ENCODE measurements at regions not wholly inside any gene's neighbourhood (a gene's known extent, or its start where the extent isn't known, plus 50 kb on each side); places are given as distances from the start of the nearest gene placed in this dataset.
"Not testable (repeated sequence)": the region's sequence is repeated elsewhere in the genome, so short reads cannot be mapped to it uniquely, and the experiment has no call there.

GRCh38 chr4:187065396-187065795, 341.7 kb upstream of the FAT1 start:
- no peak for DNase-seq (ENCODE audit: low spot score)

GRCh38 chr4:187065806-187066205, 342.1 kb upstream of the FAT1 start:
- DNase-seq (ENCODE audit: low spot score): no peak

- DNase-seq (ENCODE audit: low spot score): no peak
Observed at GRCh38 chr4:187069398-187069797, 345.7 kb upstream of the FAT1 start.

DNA sequence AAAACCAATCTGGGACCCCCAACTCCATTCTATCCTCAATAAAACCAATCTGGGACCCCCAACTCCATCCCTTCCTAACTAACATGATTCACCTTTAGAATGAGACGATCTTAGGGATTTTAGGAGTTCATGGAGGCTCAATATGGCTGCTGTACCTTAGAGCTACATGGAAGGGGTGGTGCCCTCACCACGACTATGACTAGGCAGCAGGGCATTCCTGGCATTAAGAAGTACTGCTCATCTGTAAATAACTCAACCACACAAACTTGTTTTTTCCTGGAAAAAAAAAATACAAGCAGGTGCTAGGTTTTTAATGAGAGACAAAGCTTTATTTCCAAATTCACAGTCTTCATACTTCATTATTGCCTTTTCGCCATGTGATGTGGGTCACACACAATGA, 346.5 kb upstream of the FAT1 start:
- no peak for DNase-seq (ENCODE audit: low spot score)

- DNase-seq (ENCODE audit: low spot score): no peak
Observed at GRCh38 chr4:187070740-187071139, 347.1 kb upstream of the FAT1 start.

DNA sequence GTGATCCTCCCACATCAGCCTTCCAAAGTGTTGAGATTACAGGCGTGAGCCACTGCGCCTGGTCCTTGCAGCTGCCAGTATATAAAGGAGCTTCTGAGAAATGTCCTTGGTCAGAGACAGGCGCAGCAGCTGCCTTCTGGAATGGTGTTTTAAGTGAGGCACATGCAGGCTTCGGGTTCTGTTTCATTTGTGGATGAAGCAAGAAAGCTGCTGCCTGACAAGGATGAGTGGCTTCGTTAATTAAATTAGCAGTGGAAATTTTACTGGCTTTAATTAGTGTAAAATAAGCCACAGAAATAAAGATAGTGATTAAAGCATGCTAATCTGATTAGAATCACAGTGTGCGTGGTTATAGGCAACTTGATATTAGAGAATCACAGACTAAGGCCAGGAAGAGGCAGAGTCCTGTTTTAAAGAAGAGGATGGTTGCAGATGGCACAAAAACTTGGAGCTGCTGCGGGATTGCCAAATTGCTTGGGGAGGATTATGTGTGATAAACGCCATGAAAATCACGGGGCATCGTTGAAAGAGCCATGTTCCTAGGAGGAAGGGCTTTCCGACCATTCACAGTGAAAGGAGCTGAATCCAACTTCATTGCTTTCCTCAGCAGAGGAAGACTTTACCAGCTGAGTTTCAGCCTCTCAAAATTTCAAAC, 348.4 kb upstream of the FAT1 start:
- DNase-seq (ENCODE audit: low spot score): no peak

DNA sequence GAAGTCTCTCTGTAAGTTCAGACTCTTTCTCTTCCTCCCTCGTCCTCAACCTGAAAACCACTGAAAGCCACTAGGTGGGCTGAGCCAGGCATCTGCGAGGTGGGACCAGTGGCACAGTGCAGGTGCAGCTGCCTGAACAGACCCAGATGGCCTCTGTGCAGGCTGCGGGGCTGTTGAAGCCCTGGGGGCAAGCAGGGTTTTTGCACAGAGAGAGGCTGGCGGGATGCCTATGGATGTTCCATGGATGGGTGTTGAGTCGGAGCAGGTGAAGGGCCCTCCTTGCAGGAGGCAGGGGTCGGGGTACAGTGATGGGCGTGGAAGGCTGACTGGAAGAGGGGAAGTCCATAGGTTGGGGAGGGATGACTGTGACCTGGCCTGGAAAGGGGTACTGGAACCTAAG, 350.2 kb upstream of the FAT1 start:
- no peak for DNase-seq (ENCODE audit: low spot score)

DNA sequence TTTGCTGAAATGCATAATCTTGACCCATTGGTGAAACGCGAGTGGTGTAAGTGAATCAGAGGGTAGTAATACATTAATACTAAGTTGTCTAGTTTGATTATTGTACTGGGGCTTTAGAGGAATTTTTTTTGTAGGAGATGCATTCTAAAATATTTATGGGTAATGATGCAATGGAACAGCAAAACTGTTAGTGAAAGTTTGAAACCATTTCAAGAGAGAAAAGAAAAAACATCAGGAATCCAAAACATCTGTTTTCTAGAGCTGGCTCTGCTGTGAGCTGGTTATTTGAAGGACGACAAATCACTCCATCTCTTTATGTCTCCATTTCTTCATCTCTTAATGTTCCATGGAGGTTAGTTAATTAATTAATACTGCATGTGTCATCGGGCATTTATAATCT, 351.9 kb upstream of the FAT1 start:
- DNase-seq (ENCODE audit: low spot score): no peak

GRCh38 chr4:187077744-187078401, 354.2 kb upstream of the FAT1 start:
- no peak for DNase-seq (ENCODE audit: low spot score)

DNA sequence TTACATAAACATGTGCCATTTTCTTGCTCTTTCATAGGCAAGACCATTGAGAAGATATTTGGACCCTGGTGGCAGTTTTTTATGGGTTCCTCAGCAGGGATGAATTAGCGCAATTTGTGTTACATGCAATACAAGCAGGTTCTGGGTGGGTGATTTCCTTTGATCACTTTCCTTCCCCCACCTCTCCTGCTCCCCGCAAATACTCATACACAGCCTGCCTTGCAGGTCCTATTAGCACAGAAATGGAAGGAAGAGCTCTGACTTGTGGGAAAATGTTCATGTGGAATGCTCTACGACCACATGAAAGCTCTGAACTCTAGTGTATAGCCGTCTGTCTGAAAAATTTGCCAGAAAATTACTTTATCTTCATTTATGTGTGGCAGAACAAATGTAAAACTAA, 361.0 kb upstream of the FAT1 start:
- peak; percentile 83 for DNase-seq (ENCODE audit: low spot score)

GRCh38 chr4:187085339-187085738, 361.7 kb upstream of the FAT1 start:
- DNase-seq (ENCODE audit: low spot score): no peak

GRCh38 chr4:187086151-187086550, 362.5 kb upstream of the FAT1 start:
- DNase-seq (ENCODE audit: low spot score): no peak

DNA sequence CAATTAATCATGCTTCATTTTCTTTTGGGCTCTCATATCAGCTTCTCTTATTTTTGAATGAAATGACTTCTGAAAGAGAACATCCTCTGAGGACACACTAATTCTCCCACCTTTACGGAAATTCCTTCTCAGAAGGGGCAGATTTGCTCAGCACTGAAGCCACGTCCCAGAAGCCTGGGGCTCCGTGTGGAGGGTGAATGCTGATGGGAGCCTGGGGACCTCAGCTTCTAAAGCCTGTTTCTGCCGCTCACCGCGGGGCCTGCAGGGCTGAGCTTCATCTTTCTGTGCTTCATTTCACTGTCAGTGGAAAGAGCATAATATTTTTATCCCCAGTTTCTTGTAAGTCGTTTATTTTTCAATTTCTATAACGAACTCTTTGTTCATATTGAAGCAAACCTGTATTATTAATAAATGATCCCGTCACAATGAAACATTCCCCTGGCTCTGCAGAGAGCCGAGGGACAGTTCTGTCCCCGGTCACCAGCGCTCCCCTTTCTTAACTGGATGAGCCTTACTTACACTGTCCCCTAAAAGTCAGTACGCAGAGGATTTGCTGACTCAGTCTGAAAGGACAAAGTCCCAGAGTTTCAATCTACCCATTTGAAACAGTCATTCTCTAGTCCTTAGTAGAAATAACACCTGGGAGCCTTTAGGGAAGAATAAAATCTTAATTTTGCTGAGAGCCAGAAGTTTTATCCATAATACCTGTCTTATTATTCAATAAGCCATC, 364.6 kb upstream of the FAT1 start:
- DNase-seq (ENCODE audit: low spot score): no peak

DNA sequence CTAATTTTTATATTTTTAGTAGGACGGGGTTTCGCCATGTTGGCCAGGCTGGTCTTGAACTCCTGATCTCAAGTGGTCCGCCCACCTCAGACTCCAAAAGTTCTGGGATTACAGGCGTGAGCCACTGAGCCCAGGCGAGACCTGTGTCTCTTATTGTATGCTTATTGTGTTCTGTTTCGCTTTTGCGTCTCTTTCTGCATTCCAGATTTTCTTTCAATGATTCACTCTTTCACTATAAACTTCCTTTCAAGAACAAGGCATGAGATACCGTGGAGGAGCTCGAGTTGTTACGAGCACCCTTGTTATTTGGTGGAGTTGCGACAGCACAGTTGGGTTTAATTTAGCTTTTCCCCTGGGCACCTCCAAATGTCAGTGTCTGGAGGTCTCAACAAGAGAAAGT, 366.7 kb upstream of the FAT1 start:
- DNase-seq (ENCODE audit: low spot score): no peak

- DNase-seq (ENCODE audit: low spot score): not testable (repeated sequence)
Observed at GRCh38 chr4:187090832-187091231, 367.2 kb upstream of the FAT1 start.

DNA sequence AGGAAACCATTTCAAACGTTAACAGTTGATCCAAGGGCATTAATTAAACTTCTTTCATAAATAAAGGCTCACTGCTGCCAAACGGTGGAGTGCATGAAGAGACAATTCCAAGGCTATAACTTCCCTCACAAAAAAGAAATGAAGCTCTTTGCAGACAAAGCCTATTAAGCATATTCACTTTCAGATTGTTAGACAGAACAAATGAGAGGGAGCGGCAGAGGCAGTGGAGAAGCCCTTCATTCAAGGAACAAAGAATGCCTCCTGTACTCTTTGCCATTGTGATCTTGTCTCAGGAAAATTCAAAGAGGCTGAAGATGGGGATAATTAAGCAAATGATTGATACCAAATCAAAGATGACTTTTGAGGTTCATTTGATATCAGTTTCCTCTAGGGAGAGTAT, 370.5 kb upstream of the FAT1 start:
- DNase-seq (ENCODE audit: low spot score): no peak

DNA sequence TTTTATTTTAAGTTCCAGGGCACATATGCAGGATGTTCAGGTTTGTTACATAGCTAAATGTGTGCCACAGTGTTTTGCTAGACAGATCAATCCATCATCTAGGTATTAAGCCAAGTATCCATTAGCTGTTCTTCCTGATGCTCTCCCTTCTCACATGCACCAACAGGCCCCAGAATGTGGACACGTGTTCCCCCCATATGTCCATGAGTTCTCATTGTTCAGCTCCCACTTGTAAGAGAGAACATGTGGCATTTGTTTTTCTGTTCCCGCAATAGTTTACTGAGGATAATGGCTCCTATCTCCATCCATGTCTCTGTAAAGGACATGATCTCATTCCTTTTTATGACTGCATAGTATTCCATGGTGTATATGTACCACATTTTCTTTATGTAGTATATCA, 374.8 kb upstream of the FAT1 start:
- DNase-seq (ENCODE audit: low spot score): no peak

GRCh38 chr4:187103351-187103750, 379.7 kb upstream of the FAT1 start:
- DNase-seq (ENCODE audit: low spot score): no peak

- DNase-seq (ENCODE audit: low spot score): no peak
Observed at GRCh38 chr4:187108845-187109244, 385.2 kb upstream of the FAT1 start.

DNA sequence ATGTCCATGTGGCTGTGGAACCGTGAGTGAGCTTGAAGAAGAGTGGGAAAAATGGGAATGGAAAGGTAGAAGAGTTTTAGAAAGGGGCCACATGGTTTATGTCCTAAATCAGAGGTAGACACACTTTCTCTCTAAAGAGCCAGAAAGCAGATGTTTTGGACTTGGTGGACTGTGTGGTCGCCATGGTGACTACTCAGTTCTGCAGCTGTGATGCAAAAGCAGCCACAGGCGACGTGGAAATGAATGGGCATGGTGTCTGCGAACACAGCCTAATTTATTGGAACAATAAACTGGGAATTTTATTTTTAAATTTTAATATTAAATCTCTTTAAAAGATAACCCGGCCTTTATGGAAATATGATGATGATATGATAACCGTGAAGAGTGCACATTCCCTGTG, 386.0 kb upstream of the FAT1 start:
- DNase-seq (ENCODE audit: low spot score): no peak

DNA sequence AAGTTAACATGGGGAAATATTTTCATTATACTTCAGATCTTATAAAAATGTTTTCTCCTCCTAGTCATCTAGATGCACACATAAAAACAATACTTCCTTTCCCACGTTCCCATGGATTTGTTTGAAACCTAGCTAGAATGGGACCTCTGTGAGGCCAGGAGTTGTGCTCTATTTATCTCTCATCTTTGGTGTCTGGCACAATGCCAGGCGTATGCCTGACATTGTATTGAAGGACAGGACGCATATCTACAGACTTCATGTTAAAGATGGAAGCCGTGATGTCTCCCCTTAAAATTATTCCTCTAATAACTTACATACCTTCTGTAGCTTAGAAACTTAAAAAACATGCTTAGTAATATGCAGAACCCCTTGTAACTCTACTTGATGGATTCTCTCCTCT, 394.5 kb upstream of the FAT1 start:
- no peak for DNase-seq (ENCODE audit: low spot score)

- no peak for DNase-seq (ENCODE audit: low spot score)
Observed at GRCh38 chr4:187118602-187119120, 395.0 kb upstream of the FAT1 start.

DNA sequence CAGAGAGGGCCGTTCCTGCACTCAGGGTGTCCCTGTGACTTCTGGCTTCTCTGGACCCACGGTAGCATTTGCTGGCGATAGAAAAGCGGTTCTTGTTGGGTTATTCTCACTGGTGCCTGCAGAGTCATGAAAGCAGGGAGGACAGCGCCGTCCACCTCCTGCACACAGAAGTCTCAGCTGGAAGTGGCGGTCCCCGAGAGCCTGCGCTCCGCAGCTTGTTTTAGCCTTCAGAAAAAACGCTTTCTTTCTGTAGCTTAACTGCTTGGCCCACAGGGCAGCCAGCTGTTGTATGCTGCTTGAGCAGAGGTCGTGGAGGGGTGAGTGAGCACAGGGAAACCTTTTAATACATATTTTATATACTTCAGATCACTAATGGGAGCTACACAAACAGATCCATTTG, 400.7 kb upstream of the FAT1 start:
- no peak for DNase-seq (ENCODE audit: low spot score)
